ENCODE measurements at regions not wholly inside any gene's neighbourhood (a gene's known extent, or its start where the extent isn't known, plus 50 kb on each side); places are given as distances from the start of the nearest gene placed in this dataset.

GRCh38 chr16:60510941-60511340 is 1525.3 kb downstream of the CDH8 start:
- no peak for DNase-seq (ENCODE audit: extremely low read depth in 1 of 4, low spot score in 3 of 4)
- no peak overlapping the region for H2AFZ ChIP-seq (ENCODE audit: low read depth, low read length)
- no peak for FAIRE-seq
- no TSS peak for BruUV-seq (replicated peaks)
- intact Hi-C loops (cut with micrococcal nuclease) (no loop called here), in situ Hi-C loops (cut with MboI) (no loop called here)
- no peaks in the 10 kb centered on the region for H3K36me3 ChIP-seq (ENCODE audit: control insufficient read depth, insufficient read depth, low read length)
- no peaks in the 10 kb centered on the region for H4K20me1 ChIP-seq (replicated peaks; ENCODE audit: control insufficient read depth, insufficient read depth, low read length)
- no peaks in the 10 kb centered on the region for H3K9me1 ChIP-seq (ENCODE audit: control insufficient read depth, insufficient read depth, low read length)
- whole genome bisulfite sequencing (ENCODE audit: insufficient coverage, low coverage, missing lambda C conversion rate): 0% methylated on average over 3 of the region's 3 CpGs
- H3K4me3 ChIP-seq: no peak overlapping the region
- H3K9ac ChIP-seq (ENCODE audit: insufficient read depth in 1 of 2, low read depth in 2 of 2, low read length in 2 of 2): no peak overlapping the region
- no peak for ATAC-seq
- H3K4me1 ChIP-seq (replicated peaks in 1 of 2; ENCODE audit: control insufficient read depth in 2 of 2, insufficient read depth in 2 of 2, low read length in 2 of 2): no peaks in the 10 kb centered on the region
- TF ChIP-seq ZKSCAN3 (CRISPR knock-in tag; IDR thresholded peaks at IDR 0.05) (no peak), GABPB1 (CRISPR knock-in tag; IDR thresholded peaks at IDR 0.05) (no peak), SP1 (CRISPR knock-in tag; IDR thresholded peaks at IDR 0.05) (no peak), ZNF3 (CRISPR knock-in tag; IDR thresholded peaks at IDR 0.05) (no peak), CUX1 (CRISPR knock-in tag; IDR thresholded peaks at IDR 0.05) (no peak), PKNOX1 (IDR thresholded peaks at IDR 0.05) (no peak), MEF2D (tag; conservative IDR thresholded peaks at IDR 0.05; ENCODE audit: low read depth) (no peak), EP400 (IDR thresholded peaks at IDR 0.05) (no peak), ETS1 (conservative IDR thresholded peaks at IDR 0.05; ENCODE audit: control insufficient read depth, low read depth, low read length) (no peak), ZFPM2 (CRISPR knock-in tag; IDR thresholded peaks at IDR 0.05) (no peak), SLC30A9 (CRISPR knock-in tag; IDR thresholded peaks at IDR 0.05) (no peak)
- TF ChIP-seq, protein P1, sequence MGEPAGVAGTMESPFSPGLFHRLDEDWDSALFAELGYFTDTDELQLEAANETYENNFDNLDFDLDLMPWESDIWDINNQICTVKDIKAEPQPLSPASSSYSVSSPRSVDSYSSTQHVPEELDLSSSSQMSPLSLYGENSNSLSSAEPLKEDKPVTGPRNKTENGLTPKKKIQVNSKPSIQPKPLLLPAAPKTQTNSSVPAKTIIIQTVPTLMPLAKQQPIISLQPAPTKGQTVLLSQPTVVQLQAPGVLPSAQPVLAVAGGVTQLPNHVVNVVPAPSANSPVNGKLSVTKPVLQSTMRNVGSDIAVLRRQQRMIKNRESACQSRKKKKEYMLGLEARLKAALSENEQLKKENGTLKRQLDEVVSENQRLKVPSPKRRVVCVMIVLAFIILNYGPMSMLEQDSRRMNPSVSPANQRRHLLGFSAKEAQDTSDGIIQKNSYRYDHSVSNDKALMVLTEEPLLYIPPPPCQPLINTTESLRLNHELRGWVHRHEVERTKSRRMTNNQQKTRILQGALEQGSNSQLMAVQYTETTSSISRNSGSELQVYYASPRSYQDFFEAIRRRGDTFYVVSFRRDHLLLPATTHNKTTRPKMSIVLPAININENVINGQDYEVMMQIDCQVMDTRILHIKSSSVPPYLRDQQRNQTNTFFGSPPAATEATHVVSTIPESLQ (CRISPR knock-in tag; IDR thresholded peaks at IDR 0.05): no peak
- TF ChIP-seq, protein P2, sequence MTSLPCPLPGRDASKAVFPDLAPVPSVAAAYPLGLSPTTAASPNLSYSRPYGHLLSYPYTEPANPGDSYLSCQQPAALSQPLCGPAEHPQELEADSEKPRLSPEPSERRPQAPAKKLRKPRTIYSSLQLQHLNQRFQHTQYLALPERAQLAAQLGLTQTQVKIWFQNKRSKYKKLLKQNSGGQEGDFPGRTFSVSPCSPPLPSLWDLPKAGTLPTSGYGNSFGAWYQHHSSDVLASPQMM (CRISPR knock-in tag; IDR thresholded peaks at IDR 0.05): no peak
- H3K4me2 ChIP-seq (ENCODE audit: insufficient read depth, low read length): no peak overlapping the region
- CTCF ChIA-PET (ENCODE audit: low intra/inter-chr PET ratio): no interaction called here
- no peaks in the 10 kb centered on the region for H3K9me3 ChIP-seq (replicated peaks; ENCODE audit: control insufficient read depth, insufficient read depth, low read depth, low read length)
- POLR2A ChIA-PET: no interaction called here
- no peaks in the 10 kb centered on the region for H3K79me2 ChIP-seq (ENCODE audit: control insufficient read depth, insufficient read depth, low read length)
- H3K27me3 ChIP-seq (ENCODE audit: control insufficient read depth in 2 of 2, insufficient read depth in 2 of 2, low read length in 2 of 2): no peaks in the 10 kb centered on the region
- H3K27ac ChIP-seq (ENCODE audit: extremely low read depth, low read depth, low read length): no peak overlapping the region
